ENCODE measurements at regions not wholly inside any gene's neighbourhood (a gene's known extent, or its start where the extent isn't known, plus 50 kb on each side); places are given as distances from the start of the nearest gene placed in this dataset.
"Not testable (repeated sequence)": the region's sequence is repeated elsewhere in the genome, so short reads cannot be mapped to it uniquely, and the experiment has no call there.

DNA sequence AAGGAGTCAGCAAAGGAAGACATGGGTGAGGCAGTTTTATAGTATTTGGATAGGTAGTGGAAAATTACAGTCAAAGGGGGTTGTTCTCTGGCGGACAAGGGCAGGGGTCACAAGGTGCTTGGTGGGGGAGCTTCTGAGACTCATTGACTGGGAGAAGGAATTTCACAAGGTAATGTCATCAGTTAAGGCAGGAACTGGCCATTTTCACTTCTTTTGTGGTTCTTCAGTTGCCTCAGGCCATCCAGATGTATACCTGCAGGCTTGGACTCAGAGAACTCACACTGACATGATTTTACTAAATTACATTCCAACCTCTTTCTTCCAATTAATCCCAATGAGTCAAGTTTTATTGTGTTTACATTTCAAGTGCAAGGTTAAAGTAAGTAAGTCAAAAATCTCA lies 240.5 kb upstream of the API5 start:
- no peak for ATAC-seq
- intact Hi-C loops (cut with micrococcal nuclease), result no loop called here
- no peak for DNase-seq

DNA sequence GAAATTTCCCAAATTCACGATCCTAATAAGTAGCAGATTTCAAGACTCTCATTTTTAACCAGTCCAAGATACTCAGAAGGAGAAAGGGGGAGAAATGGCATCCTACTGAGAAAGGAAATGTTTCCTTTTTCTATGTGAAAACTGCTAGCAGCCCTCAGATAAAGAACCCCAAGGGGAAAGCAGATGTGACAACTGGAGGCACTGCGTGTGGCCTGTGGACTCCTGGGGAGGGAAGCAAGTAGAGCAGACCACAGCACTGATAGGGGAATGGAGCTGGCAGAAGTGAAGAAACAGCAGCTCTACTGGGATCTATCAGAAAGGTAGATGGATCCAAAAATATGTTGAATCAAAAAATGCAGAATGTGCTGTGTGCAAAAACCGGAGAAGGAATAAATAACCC lies 239.7 kb upstream of the API5 start:
- DNase-seq (no peak), ATAC-seq (no peak)
- intact Hi-C loops (cut with micrococcal nuclease), result no loop called here

DNA sequence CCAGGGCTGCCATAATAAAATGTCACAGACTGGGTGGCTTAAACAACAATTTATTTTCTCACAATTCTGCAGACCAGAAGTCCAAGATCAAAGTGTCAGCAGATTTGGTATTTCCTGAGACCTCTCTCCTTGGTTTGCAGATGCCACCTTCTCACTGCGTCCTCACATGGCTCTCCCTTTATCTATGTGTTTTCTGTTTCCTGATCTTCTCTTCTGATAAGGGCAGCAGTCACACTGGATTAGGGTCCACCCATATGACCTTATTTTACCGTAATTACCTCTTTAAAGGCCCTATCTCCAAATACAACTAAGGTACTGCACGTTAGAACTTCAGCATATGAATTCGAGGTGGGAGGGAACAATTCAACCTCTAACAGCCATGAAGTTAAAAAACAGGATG lies 238.9 kb upstream of the API5 start:
- ATAC-seq, result no peak
- no peak for DNase-seq
- intact Hi-C loops (cut with micrococcal nuclease), result no loop called here

DNA sequence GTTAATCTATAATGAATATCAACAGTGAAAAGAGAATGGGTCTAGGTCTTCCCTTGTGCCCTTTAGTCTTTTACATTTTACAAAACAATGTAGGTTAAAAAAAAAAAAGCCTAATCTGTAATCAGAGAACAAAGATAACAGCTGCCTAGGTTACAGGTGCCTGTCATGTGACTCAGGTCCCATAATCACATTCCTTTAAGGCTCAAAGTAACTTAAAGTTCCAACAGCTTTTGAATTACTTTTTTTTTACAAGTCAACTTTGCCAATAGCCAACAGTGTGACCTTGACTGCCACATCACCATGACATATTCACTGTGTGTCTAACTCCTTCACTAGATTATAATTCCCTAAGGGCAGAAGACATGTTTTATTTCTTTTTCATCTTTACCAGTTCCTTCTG lies 237.0 kb upstream of the API5 start:
- intact Hi-C loops (cut with micrococcal nuclease), result no loop called here
- DNase-seq (no peak), ATAC-seq (no peak)

DNA sequence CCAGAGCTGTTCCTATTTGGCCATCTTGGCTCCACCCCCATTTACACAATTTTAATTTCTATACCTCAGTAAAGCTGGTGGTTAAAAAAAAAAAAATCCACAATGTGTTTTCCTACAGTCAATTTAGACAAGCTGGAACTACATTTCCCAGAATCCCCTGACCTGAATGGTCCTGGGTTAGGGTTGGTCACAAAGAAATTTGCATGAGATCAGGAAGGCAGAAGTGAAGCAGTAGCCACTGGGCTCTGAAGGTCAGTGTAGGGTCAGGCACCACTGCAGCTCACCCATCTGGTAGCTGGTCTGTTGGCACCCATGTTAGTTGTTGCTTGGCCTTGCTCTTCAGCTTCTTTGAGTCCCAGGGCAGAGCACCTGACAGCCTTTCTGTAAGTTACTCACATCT lies 210.7 kb upstream of the API5 start:
- no peak for DNase-seq
- no peak for ATAC-seq
- intact Hi-C loops (cut with micrococcal nuclease), result no loop called here

DNA sequence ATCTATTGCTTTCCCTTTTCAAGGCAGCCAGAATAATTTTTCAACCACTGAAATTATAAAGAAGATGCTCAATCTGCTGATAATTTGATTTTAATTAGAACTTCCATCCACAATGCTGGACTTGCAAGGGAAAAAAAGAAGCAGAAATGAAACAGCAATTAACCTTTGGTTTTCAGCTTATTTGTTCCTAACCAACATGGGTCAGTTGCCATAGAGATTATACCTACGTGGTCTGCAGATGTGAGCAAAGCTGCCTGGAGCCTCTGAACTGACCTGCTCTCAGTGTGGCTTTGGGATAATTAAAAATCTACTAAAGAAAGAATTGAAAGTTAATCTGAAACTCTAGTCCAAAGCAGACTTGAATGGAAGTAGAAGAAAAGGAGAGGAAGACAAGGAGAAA lies 195.7 kb upstream of the API5 start:
- no peak for ATAC-seq
- intact Hi-C loops (cut with micrococcal nuclease), result no loop called here
- DNase-seq, result no peak

DNA sequence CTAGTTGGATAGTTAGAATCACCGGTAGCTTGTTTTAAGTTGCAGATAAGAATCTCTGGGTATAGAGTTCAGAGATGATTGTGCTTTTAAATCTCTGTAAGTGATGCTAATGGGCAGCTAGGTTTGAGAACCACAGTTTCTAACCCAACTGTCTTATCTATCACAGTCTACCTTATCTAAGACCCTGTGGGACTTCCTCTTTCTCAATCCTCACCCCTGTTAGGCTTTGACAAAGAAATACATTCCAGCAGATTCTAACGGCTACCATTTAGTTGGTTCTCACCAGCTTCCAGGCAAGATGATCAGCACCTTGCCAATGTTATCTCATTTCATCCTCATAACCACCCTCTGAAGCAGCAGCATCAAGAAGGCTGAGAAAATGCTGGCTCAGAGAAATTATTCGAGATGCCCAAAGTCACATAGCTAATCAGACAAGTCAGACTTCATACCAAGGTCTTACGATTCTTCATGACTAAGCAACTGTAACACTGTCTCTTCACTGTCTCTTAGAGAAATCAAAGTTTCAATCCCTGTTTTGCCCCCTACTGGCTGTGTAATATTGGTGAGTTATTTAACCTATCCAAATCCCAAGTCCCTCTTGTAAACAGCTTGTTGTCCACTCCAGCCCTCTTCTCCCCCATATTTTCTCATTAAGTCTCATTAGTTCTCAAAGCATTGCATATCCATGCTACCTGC lies 192.4 kb upstream of the API5 start:
- intact Hi-C loops (cut with micrococcal nuclease), result no loop called here
- DNase-seq, result no peak
- ATAC-seq, result no peak

DNA sequence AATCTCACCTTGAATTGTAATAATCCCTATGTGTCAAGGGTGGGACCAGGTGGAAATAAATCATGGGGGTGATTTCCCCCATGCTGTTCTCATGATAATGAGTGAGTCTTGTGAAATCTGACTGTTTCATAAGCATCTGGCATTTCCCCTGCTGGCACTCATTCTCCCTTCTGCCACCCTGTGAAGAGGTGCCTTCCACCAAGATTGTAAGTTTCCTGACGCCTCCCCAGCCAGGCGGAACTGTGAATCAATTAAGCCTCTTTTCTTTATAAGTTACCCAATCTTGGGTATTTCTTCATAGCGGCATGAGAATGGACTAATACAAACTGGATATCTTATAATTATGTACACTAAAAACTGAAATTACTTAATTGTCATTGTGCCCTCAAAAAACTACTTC lies 189.2 kb upstream of the API5 start:
- intact Hi-C loops (cut with micrococcal nuclease), result no loop called here
- no peak for ATAC-seq
- no peak for DNase-seq

DNA sequence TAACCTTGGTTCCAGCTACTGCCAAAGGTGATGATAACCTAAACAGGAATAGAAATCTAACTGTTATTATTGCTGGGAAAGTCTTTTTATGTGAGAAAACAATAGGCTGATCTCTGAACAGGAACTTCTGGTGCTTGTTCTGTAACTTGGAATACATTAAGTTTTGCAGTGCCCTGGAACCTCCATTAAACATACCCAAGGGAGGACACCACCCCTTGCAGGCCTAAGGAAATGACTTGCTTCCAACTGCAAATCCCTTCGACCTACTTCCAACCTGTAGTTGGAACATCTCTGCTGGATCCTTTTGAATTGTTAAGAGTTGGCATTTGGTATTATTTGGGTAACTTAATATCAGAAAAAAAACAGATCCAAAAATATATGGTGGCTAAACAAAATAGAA lies 188.4 kb upstream of the API5 start:
- intact Hi-C loops (cut with micrococcal nuclease), result no loop called here
- DNase-seq (no peak), ATAC-seq (peak; percentile 52)

DNA sequence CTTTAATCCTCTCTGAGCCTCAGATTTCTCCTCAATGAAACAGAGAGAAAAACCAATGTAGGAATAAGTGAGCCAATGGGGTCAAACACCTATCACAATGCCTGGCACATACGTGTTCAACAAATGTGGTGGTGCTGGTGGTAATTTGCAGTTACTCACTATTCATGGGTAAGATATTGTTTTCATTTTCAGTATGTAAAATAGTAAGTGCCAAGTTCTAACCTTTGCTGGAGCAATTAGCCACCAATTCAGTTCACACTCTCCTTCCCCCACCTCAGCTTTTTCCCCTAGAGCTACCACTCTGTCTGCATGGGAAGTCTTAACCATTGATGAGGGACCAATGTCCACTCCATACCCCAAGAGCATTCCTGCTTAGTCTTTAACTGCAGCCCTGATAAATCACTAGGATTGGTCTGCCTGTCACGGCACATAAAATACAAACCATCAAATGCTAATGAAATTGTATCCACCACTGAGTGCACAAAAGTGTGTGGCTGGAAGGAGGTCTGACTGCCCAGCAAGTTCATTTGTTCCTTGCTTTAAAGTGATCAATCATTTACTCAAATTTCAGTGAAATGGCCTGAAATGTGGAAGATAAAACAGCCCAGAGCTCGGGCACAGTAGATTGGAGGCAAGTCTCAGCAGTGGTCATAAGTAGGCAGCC lies 187.4 kb upstream of the API5 start:
- intact Hi-C loops (cut with micrococcal nuclease), result no loop called here
- DNase-seq, result no peak
- no peak for ATAC-seq

DNA sequence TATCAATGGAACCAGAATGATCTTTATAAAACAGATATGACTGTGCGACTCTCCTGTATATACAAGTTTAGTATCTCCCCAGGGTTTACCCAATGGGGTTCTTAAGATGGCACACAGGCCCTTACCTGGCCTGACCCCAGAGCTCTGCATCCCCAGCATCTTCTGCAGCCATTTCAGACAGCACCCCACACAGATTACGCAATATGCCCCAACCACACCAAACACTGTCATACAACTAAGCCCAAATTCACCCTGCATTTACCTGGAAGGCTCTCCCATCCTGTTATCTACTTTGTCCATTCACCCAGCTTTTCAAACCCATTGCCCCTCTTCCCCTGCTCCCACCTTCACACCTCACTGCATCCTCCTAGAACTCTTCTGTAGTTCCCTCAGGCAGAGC lies 182.5 kb upstream of the API5 start:
- DNase-seq, result no peak
- intact Hi-C loops (cut with micrococcal nuclease), result no loop called here
- no peak for ATAC-seq

DNA sequence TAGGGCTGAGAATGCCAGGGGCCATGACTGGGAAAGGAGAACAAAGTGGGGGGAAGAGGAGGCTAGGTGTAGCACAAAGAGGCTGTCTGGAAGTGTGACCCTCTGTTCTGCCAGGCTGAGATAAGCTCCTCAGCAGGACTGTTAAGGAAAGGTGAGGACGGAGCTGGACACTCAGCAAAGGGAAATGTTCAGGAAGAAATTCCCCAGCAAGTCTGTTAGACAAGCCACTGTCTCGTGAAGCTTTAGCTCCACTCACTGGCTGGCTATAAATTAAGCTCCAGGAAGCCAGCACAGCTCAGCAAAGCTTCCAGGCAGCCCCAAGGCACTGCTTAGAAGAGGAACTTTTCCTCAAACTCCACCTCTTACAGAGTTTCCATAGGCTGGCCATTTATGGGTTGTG lies 181.2 kb upstream of the API5 start:
- ATAC-seq, result peak; percentile 64
- intact Hi-C loops (cut with micrococcal nuclease), result loop anchor here (10.0 kb wide), 1 partner anchor 366 kb away; no protein-coding TSS in a partner anchor
- DNase-seq, result no peak

DNA sequence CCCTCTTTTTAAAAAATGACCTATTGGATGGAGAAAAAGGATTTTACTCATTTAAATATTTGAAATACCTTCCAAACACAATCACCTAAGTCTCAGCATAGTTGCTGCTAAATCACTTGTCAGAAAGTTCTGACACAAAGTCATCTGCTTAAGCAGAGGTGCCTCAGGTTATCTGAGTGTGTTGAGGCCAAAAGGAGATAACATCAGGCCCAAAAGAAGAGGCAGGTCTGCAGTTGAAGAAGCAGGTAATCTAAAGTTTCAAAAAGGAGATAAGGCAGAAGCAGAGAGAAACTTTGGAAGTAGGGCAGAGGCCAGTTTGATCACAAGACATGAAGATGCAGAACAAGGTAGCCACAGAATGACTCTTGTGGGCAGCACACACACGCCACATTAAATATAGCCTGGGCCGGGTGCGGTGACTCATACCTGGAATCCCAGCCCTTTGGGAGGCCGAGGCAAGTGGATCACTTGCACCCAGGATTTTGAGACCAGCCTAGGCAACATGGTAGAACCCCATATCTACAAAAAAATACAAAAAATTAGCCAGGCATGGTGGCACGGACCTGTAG lies 175.7 kb upstream of the API5 start:
- no peak for DNase-seq
- no peak for ATAC-seq
- intact Hi-C loops (cut with micrococcal nuclease), result loop anchor here (10.0 kb wide), 1 partner anchor 371 kb away; no protein-coding TSS in a partner anchor

DNA sequence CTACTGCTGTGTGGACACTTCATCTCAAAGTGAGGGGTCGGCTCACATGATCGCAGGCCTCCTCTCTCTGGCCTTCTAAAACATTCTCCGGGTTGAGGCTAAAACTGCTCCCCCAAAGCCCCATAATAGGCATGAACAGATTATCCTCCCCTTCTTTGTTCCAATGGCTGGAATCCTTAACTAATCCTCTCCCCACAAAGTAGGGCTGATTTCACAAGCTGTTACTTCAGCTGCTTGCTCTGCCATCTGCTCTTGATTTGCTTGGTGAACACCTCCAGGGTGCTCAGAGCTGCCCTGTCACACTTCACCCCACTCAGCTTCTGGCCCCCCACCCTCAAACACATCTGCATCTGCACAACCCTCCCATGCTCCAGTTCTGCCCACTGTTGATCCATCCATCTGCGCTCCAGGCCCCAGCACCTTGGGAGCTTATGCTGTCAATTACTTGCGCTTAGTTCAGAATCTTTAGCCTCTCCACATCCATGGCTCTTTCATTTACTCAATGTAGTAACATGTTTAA lies 173.1 kb upstream of the API5 start:
- intact Hi-C loops (cut with micrococcal nuclease), result loop anchor here (10.0 kb wide), 1 partner anchor 374 kb away; no protein-coding TSS in a partner anchor
- no peak for DNase-seq
- no peak for ATAC-seq

DNA sequence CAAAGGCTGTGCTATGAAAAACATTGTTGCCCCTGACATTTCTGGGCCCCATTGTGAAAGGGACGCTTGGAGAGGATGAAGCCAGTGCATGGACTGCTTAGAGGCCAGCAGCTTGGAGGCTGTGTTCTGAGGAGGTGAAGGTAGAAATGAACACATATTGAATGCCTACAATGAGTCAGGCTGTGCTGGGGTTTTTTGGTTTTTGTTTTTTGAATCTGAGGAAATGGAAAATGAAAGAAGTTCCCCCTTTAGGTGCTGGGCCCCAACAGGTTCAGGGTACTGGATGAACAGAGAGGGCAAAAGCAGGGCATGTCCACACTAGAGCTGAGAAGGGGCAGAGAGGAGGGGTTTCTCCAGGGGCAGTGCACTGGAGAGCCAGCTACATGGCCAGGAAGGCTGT lies 166.1 kb upstream of the API5 start:
- ATAC-seq, result no peak
- intact Hi-C loops (cut with micrococcal nuclease), result no loop called here
- no peak for DNase-seq

DNA sequence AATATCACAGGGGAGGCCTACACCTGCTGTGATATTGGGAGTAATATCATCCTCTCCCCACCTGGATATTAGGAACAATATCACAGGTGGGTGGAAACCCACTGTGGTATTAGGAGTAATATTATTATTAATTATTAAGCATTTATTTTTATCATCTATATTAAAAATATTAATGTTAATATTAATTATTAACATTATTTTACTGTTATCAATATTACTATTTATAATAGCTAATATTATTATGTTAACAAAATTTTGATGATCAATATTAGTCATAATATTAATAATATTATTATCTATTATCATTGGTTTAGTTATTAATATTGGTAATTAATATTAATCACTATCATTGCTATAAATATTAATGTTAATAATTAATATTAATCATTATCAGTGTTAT lies 161.1 kb upstream of the API5 start:
- DNase-seq (no peak), ATAC-seq (no peak)
- intact Hi-C loops (cut with micrococcal nuclease), result no loop called here

DNA sequence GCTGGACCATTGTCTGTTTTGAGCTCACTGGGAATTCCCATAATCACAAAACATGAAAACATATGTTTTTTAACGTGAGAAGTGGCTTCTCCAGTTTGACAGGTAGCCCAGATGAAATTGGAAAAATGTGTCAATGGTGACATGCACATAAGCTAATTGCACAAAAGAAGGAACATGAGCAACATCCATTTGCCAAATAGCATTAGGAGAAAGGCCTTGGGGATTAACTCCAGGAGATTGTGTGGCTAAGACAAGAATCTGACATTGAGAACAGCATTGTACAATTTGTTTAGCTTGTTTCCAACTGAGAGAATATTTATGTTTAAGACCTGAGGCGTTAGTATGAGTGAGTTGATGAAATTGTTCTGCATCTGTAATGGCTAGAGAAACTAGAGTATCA lies 147.0 kb upstream of the API5 start:
- intact Hi-C loops (cut with micrococcal nuclease), result no loop called here
- ATAC-seq (no peak), DNase-seq (no peak)

DNA sequence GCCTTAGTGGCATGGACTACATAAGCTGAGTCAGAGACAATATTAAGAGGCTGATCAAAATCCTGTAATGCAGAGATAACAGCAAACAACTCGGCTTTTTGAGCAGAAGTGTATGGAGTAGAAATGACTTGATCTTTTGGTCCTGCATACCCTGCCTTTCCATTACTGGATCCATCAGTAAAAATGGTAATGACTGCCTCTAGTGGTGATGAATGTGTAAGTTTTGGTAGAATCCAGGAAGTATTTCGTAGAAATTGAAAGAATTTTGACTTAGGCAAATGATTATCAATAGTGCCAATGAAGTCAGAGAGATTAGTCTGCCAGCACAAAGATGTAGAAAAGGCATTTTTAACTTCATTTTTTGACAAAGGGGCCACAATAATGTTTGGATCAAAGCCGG lies 146.4 kb upstream of the API5 start:
- ATAC-seq; DNase-seq; intact Hi-C loops (cut with micrococcal nuclease): not testable (repeated sequence)

DNA sequence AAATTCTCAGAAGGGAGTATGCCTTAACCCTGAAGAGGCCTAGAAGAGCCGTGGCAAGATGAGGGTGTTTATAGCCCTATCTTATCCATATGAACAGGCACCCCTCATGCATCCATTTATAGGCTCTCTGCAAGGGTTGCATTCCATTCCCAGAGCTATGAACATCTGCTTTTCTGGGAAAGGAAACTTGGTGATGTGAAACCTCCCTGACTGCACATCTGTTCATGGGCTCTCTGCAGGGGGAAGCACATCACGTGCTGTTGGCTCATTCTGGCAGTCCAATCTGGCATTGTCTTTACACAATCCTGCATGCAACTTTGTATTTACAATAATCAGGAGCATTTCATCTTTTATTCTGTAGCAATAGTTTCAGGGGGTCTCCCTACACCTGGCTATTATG lies 143.6 kb upstream of the API5 start:
- DNase-seq; intact Hi-C loops (cut with micrococcal nuclease); ATAC-seq: not testable (repeated sequence)

DNA sequence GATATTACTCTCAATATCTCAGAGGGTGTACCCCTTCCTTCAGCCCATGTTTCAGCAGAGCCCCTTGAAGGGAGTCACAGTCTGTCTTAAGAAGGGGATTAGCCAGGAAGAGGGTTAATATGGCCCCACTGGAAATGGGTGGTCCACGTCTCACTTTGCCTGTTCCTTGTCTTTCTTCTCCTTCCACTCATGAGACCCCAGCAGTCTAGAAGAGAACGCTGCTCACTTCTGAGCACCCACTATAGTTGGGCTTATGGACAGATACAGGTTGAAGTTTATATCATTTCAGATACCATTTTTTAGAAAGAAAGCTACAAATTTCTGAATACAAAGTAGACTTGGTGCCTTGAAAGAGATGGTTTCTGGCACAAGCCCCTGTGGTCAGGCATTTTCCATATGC lies 139.3 kb upstream of the API5 start:
- ATAC-seq (no peak), DNase-seq (no peak)
- intact Hi-C loops (cut with micrococcal nuclease), result no loop called here

DNA sequence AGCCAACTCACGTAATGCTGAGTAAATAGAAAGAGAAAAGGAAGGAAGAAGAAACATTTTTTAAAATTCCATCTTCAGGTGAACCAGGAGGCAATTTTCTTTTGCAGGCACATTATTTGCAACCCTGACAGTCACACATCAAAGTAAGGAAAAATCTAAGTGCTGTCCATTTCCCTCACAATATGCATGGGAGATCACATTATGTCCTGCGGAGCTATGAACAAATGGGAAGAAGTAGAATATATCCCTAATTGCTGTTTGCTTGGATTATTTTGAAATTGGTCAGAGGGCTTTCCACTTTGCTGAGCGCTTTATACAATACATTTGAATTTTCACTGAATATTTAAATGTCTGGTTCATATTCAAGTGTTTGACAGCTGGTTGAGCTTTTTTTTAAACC lies 133.8 kb upstream of the API5 start:
- ATAC-seq, result no peak
- intact Hi-C loops (cut with micrococcal nuclease), result no loop called here
- no peak for DNase-seq

Data from left ventricle myocardium superior (tissue), 1 donor.